HepG2 (cell line): ENCODE measurements at regions not wholly inside any gene's neighbourhood (a gene's known extent, or its start where the extent isn't known, plus 50 kb on each side); places are given as distances from the start of the nearest gene placed in this dataset.

ENCODE experiments used
- ATAC-seq: fragments of 200-7000 bp; cut with Tn5 transposase; 3 replicates; pipeline ENCODE4 v1.9.1; 2020; ENCODE audit warnings: mild to moderate bottlenecking, moderate library complexity
- BruUV-seq: library from RNA; stranded (reverse); fragments of 400-500 nt; replicated peaks from 2 replicates; lab custom pipeline; 2021; lab: Mats Ljungman, UMichigan
- CTCF ChIA-PET: fragments of 300-600 bp; formaldehyde crosslinking; extraction: SDS; loops from one replicate; lab custom pipeline; 2021; ENCODE audit warnings: low total read pairs, inconsistent platforms, low intra/inter-chr PET ratio; lab: Yijun Ruan, JAX
- POLR2A ChIA-PET: fragments of 350-600 bp; sonication (Branson Sonifier 250); formaldehyde crosslinking; loops from one replicate; lab custom pipeline; 2020; ENCODE audit warnings: antibody characterized with exemption, inconsistent platforms; lab: Yijun Ruan, JAX
- DNase-seq: peaks from one replicate; pipeline ENCODE4 v3.0.0-alpha.2; 2015; ENCODE audit warnings: low spot score
- FAIRE-seq: peaks from 3 replicates; lab custom pipeline; 2011; peaks lifted over from hg19 to GRCh38; lab: Jason Lieb, UNC
- H2AFZ ChIP-seq: one replicate; pipeline ENCODE4 v1.6.1; 2011; ENCODE audit warnings: low read length, inconsistent platforms
- H3K27ac ChIP-seq: fragments of 300-600 bp; 3 replicates; pipeline ENCODE4 v1.8.0; 2011; ENCODE audit warnings: mixed run types, mild to moderate bottlenecking, mixed read lengths, low read length, inconsistent platforms; ENCODE audit not compliant: insufficient read depth; ENCODE audit errors: extremely low read length
- H3K27me3 ChIP-seq, 2 experiments: fragments of 200-600 bp in 1 of 2; 2 replicates in 1 of 2; 3 replicates in 1 of 2; pipeline versions ENCODE4 v1.6.0 to v1.8.0; 2011; ENCODE audit warnings: low read length in 2 of 2, mild to moderate bottlenecking in 2 of 2, moderate library complexity in 2 of 2, inconsistent platforms in 1 of 2; ENCODE audit not compliant: insufficient read depth in 2 of 2, control insufficient read depth in 1 of 2
- H3K36me3 ChIP-seq, 2 experiments: fragments of 200-600 bp in 1 of 2; replicated peaks in 1 of 2; 2 replicates in 1 of 2; 3 replicates in 1 of 2; pipeline versions ENCODE4 v1.5.1 to v1.8.0; 2011; ENCODE audit warnings: low read length in 2 of 2, inconsistent platforms in 1 of 2; ENCODE audit not compliant: insufficient read depth in 2 of 2, control insufficient read depth in 1 of 2
- H3K4me1 ChIP-seq: 2 replicates; pipeline ENCODE4 v1.5.1; 2012; ENCODE audit warnings: low read length, inconsistent platforms; ENCODE audit not compliant: insufficient read depth
- H3K4me2 ChIP-seq: 2 replicates; pipeline ENCODE4 v1.6.0; 2011; ENCODE audit warnings: low read depth, low read length, inconsistent platforms
- H3K4me3 ChIP-seq, 3 experiments: fragments of 200-600 bp in 1 of 3; sonication (generic), shearing (Covaris generic) in 1 of 3; replicated peaks in 1 of 3; 2 replicates each; pipeline ENCODE4 v1.5.1; 2011 to 2016; ENCODE audit warnings: low read length in 3 of 3, inconsistent platforms in 2 of 3, low read depth in 2 of 3, mild to moderate bottlenecking in 2 of 3, control low read depth in 1 of 3, mixed read lengths in 1 of 3; ENCODE audit not compliant: insufficient read depth in 1 of 3
- H3K79me2 ChIP-seq: one replicate; pipeline ENCODE4 v1.6.1; 2011; ENCODE audit warnings: low read length, inconsistent platforms; ENCODE audit not compliant: insufficient read depth
- H3K9ac ChIP-seq: 2 replicates; pipeline ENCODE4 v1.6.0; 2011; ENCODE audit warnings: mild to moderate bottlenecking, low read depth, low read length, inconsistent platforms; ENCODE audit not compliant: insufficient read depth
- H3K9me3 ChIP-seq: 2 replicates; pipeline ENCODE4 v1.5.1; 2012; ENCODE audit warnings: mild to moderate bottlenecking, low read length
- H4K20me1 ChIP-seq: 2 replicates; pipeline ENCODE4 v1.6.0; 2011; ENCODE audit warnings: inconsistent platforms, mild to moderate bottlenecking, low read length, moderate library complexity; ENCODE audit not compliant: insufficient read depth
- ARNTL ChIP-seq: sonication (generic); formaldehyde crosslinking; IDR thresholded peaks from 2 replicates; pipeline ENCODE4 v1.4.0; 2020; ENCODE audit warnings: mild to moderate bottlenecking, missing genetic modification reagents
- ATF7 ChIP-seq, 2 experiments: fragments of 450-650 bp in 1 of 2; sonication (generic) in 1 of 2; formaldehyde crosslinking in 1 of 2; IDR thresholded peaks; 2 replicates each; pipeline versions ENCODE4 v1.4.0 to v1.6.1; 2016 to 2020; ENCODE audit warnings: antibody characterized with exemption in 1 of 2, mild to moderate bottlenecking in 1 of 2, missing genetic modification reagents in 1 of 2
- DR1 ChIP-seq: sonication (generic); formaldehyde crosslinking; IDR thresholded peaks from 2 replicates; pipeline ENCODE4 v1.8.0; 2021; ENCODE audit warnings: mild to moderate bottlenecking, missing genetic modification reagents, inconsistent platforms
- HMGA1 ChIP-seq: sonication (generic); formaldehyde crosslinking; conservative IDR thresholded peaks from 2 replicates; pipeline ENCODE4 v1.4.0; 2020; ENCODE audit warnings: missing genetic modification reagents
- HNRNPK ChIP-seq: fragments of 200-400 bp; formaldehyde crosslinking; IDR thresholded peaks from 2 replicates; pipeline ENCODE4 v1.6.1; 2018; ENCODE audit warnings: low read length, low read depth, moderate library complexity, mild to moderate bottlenecking; ENCODE audit not compliant: poor library complexity, severe bottlenecking
- MYNN ChIP-seq: sonication (generic); formaldehyde crosslinking; IDR thresholded peaks from 2 replicates; pipeline ENCODE4 v1.4.0; 2020; ENCODE audit warnings: mild to moderate bottlenecking, low read depth, missing genetic modification reagents
- NR2F6 ChIP-seq, 2 experiments: IDR thresholded peaks; 2 replicates each; pipeline ENCODE4 v1.6.1; 2016; ENCODE audit warnings: antibody characterized with exemption in 1 of 2, mild to moderate bottlenecking in 1 of 2
- PHF5A ChIP-seq: IDR thresholded peaks from one replicate; pipeline ENCODE4 v1.6.1; 2018; ENCODE audit warnings: low read depth, missing genetic modification reagents; ENCODE audit not compliant: unreplicated experiment
- RAD21 ChIP-seq: fragments of 450-650 bp; formaldehyde crosslinking; IDR thresholded peaks from 2 replicates; pipeline ENCODE4 v1.5.0; 2020; ENCODE audit warnings: mild to moderate bottlenecking
- RFX5 ChIP-seq: IDR thresholded peaks from 2 replicates; pipeline ENCODE4 v1.6.1; 2011; ENCODE audit warnings: low read depth, low read length, improper control_type of control experiment
- SMYD3 ChIP-seq: sonication (generic); formaldehyde crosslinking; IDR thresholded peaks from 2 replicates; pipeline ENCODE4 v1.8.1; 2023; ENCODE audit warnings: mild to moderate bottlenecking, missing genetic modification reagents
- SNAI1 ChIP-seq: sonication (generic); formaldehyde crosslinking; IDR thresholded peaks from 2 replicates; pipeline ENCODE4 v1.5.0; 2020; ENCODE audit warnings: mild to moderate bottlenecking, missing genetic modification reagents, borderline replicate concordance
- TCF12 ChIP-seq, 2 experiments: fragments of 450-650 bp in 1 of 2; sonication (generic) in 1 of 2; formaldehyde crosslinking in 1 of 2; IDR thresholded peaks; 2 replicates each; pipeline versions ENCODE4 v1.6.1 to v1.8.0; 2017 to 2022; ENCODE audit warnings: antibody characterized with exemption in 1 of 2, mild to moderate bottlenecking in 1 of 2, missing genetic modification reagents in 1 of 2, moderate library complexity in 1 of 2
- ZBTB39 ChIP-seq: sonication (generic); formaldehyde crosslinking; IDR thresholded peaks from 2 replicates; pipeline ENCODE4 v1.5.0; 2020; ENCODE audit warnings: missing genetic modification reagents
- ZNF24 ChIP-seq: fragments of 450-650 bp; IDR thresholded peaks from 2 replicates; pipeline ENCODE4 v1.6.1; 2017; ENCODE audit warnings: antibody characterized with exemption, mild to moderate bottlenecking
- ZNF256 ChIP-seq: sonication (generic); formaldehyde crosslinking; conservative IDR thresholded peaks from 2 replicates; pipeline ENCODE4 v1.4.0; 2020; ENCODE audit warnings: missing genetic modification reagents
- ZNF44 ChIP-seq: sonication (generic); formaldehyde crosslinking; IDR thresholded peaks from 2 replicates; pipeline ENCODE4 v1.5.1; 2020; ENCODE audit warnings: mild to moderate bottlenecking, missing genetic modification reagents
- WGBS: methylation state at CpG from one replicate; pipeline ENCODE4 v1.1.6; 2017; ENCODE audit warnings: low lambda C conversion rate; 5-methylcytosine and 5-hydroxymethylcytosine counted together
- in situ Hi-C: cut with HindIII; loops from 2 replicates; pipeline ENCODE4 v1.10.0; 2017; ENCODE audit warnings: low pct_unique_long_range_greater_than_20kb; ENCODE audit not compliant: extremely low pct_ligation_motif_present
- intact Hi-C: fragments of 100-400 bp; cut with micrococcal nuclease; formaldehyde crosslinking; loops from one replicate; pipeline ENCODE4 v1.10.0; 2022; ENCODE audit not compliant: unreplicated experiment

- no peak for TF ChIP-seq DR1
- no peak for TF ChIP-seq ATF7 (IDR thresholded peaks at IDR 0.05)
- no peak for TF ChIP-seq ATF7 (CRISPR knock-in tag; IDR thresholded peaks at IDR 0.05)
- TF ChIP-seq ZNF256 (CRISPR knock-in tag): no peak
- TF ChIP-seq ZNF44 (CRISPR knock-in tag): no peak
- TF ChIP-seq MYNN (CRISPR knock-in tag): no peak
- no peak for TF ChIP-seq ZNF24
- TF ChIP-seq ZBTB39 (CRISPR knock-in tag): no peak
- no peak for TF ChIP-seq RFX5
- TF ChIP-seq PHF5A: no peak
- no peak for TF ChIP-seq SNAI1
- TF ChIP-seq RAD21: no peak
- TF ChIP-seq ARNTL (CRISPR knock-in tag): no peak
- TF ChIP-seq NR2F6 (IDR thresholded peaks at IDR 0.05): no peak
- TF ChIP-seq NR2F6 (CRISPR knock-in tag; IDR thresholded peaks at IDR 0.05): no peak
- no peak for TF ChIP-seq SMYD3 (CRISPR knock-in tag)
- no peak for TF ChIP-seq TCF12 (IDR thresholded peaks at IDR 0.05)
- TF ChIP-seq TCF12 (CRISPR knock-in tag; IDR thresholded peaks at IDR 0.05): no peak
- no peak for TF ChIP-seq HMGA1
- no peak for TF ChIP-seq HNRNPK
- intact Hi-C loops (no loop called here), in situ Hi-C loops (no loop called here)
- ATAC-seq (no peak), FAIRE-seq (no peak), DNase-seq (no peak)
- H3K4me3 ChIP-seq: no peak overlapping the region
- H3K27me3 ChIP-seq: peaks cover 3 to 57% of the 10 kb centered on the region in 2 experiments
- 19% methylated on average over 9 of the region's 11 CpGs for WGBS
- no peaks in the 10 kb centered on the region for H3K79me2 ChIP-seq
- CTCF ChIA-PET: no interaction called here
- BruUV-seq: no TSS peak
- H3K9ac ChIP-seq: no peak overlapping the region
- no peak overlapping the region for H3K27ac ChIP-seq
- H3K4me1 ChIP-seq: 0 out of 2 replicates have a peak, but pooled peaks cover 1% of the 10 kb centered on the region
- H3K36me3 ChIP-seq: no peaks in the 10 kb centered on the region
- POLR2A ChIA-PET: no interaction called here
- no peak overlapping the region for H3K4me2 ChIP-seq
- H2AFZ ChIP-seq: no peak overlapping the region
- H4K20me1 ChIP-seq: no peaks in the 10 kb centered on the region
- H3K9me3 ChIP-seq: no peaks in the 10 kb centered on the region
Observed at GRCh38 chr15:62360332-62361097, 195.4 kb upstream of the C2CD4B start.
